Thyroid gland (tissue), 4 donors: ENCODE measurements at regions not wholly inside any gene's neighbourhood (a gene's known extent, or its start where the extent isn't known, plus 50 kb on each side); places are given as distances from the start of the nearest gene placed in this dataset.

Source experiments
- CTCF ChIP-seq, 6 experiments: fragments of 200-600 bp in 3 of 6; fragments of 450-650 bp in 3 of 6; sonication (generic) in 3 of 6; IDR thresholded peaks; one replicate each; pipeline ENCODE4 v1.5.1; 2016 to 2019; ENCODE audit warnings: antibody characterized with exemption in 6 of 6, mild to moderate bottlenecking in 2 of 6, inconsistent platforms in 1 of 6, moderate library complexity in 1 of 6
- POLR2A ChIP-seq, 2 donors: fragments of 450-650 bp; IDR thresholded peaks; one replicate each; pipeline ENCODE4 v1.6.1; 2017; ENCODE audit warnings: antibody characterized with exemption in 2 of 2, mild to moderate bottlenecking in 2 of 2, moderate library complexity in 1 of 2

GRCh38 chr11:71082454-71082853 is 169.9 kb downstream of the SHANK2 start:
- TF ChIP-seq CTCF (IDR thresholded peaks at IDR 0.05): no peak
- no peak for TF ChIP-seq POLR2A (IDR thresholded peaks at IDR 0.05)
